ENCODE measurements at regions not wholly inside any gene's neighbourhood (a gene's known extent, or its start where the extent isn't known, plus 50 kb on each side); places are given as distances from the start of the nearest gene placed in this dataset.

GRCh38 chr19:28836421-28836820 is 376.5 kb downstream of the UQCRFS1 start:
- TF ChIP-seq CTCF (IDR thresholded peaks at IDR 0.05) (no peak), POLR2A (IDR thresholded peaks at IDR 0.05) (no peak)
